Mesodermal cell (in vitro differentiated cells): ENCODE measurements at regions not wholly inside any gene's neighbourhood (a gene's known extent, or its start where the extent isn't known, plus 50 kb on each side); places are given as distances from the start of the nearest gene placed in this dataset.

Experiments used
- H3K27ac ChIP-seq: 2 replicates; pipeline ENCODE4 v1.7.0; 2013; ENCODE audit warnings: mild to moderate bottlenecking, low read depth, low read length, moderate library complexity; ENCODE audit not compliant: severe bottlenecking
- H3K36me3 ChIP-seq: 2 replicates; pipeline ENCODE4 v1.7.1; 2013; ENCODE audit warnings: mild to moderate bottlenecking, low read length, moderate library complexity; ENCODE audit not compliant: control insufficient read depth, insufficient read depth
- H3K4me1 ChIP-seq: one replicate; pipeline ENCODE4 v1.7.1; 2013; ENCODE audit warnings: mild to moderate bottlenecking, low read length; ENCODE audit not compliant: insufficient read depth, control insufficient read depth, poor library complexity, severe bottlenecking
- H3K4me3 ChIP-seq: 2 replicates; pipeline ENCODE4 v1.7.0; 2013; ENCODE audit warnings: low read length, control low read depth, mild to moderate bottlenecking; ENCODE audit not compliant: insufficient read depth, poor library complexity, severe bottlenecking; ENCODE audit errors: extremely low read depth
- H3K9me3 ChIP-seq: 2 replicates; pipeline ENCODE4 v1.7.1; 2013; ENCODE audit warnings: mild to moderate bottlenecking, low read length, moderate library complexity; ENCODE audit not compliant: control insufficient read depth
- WGBS, 2 experiments: methylation state at CpG; one replicate each; pipeline ENCODE4 v1.1.5; 2013; ENCODE audit warnings: missing lambda C conversion rate in 2 of 2; ENCODE audit not compliant: insufficient coverage in 2 of 2; 5-methylcytosine and 5-hydroxymethylcytosine counted together

GRCh38 chr14:101469382-101470247 lies 91.7 kb upstream of the DIO3 start:
- 88 to 89% methylated on average over 21 to 22 of the region's 25 CpGs for WGBS, 2 experiments
- Histone ChIP-seq H3K4me3 (no peak overlapping the region), H3K36me3 (no peaks in the 10 kb centered on the region), H3K27ac (no peak overlapping the region), H3K9me3 (no peaks in the 10 kb centered on the region), H3K4me1 (no peaks in the 10 kb centered on the region)

- Histone ChIP-seq H3K27ac (no peak overlapping the region), H3K36me3 (no peaks in the 10 kb centered on the region), H3K9me3 (no peaks in the 10 kb centered on the region), H3K4me3 (no peak overlapping the region), H3K4me1 (no peaks in the 10 kb centered on the region)
- WGBS, 2 experiments, result 87 to 92% methylated on average over 7 to 12 of the region's 12 CpGs
These were observed 91.0 kb upstream of the DIO3 start for GRCh38 chr14:101470266-101470665.

- Histone ChIP-seq H3K4me3 (no peak overlapping the region), H3K36me3 (no peaks in the 10 kb centered on the region), H3K9me3 (no peaks in the 10 kb centered on the region), H3K4me1 (peaks cover under 1% of the 10 kb centered on the region), H3K27ac (no peak overlapping the region)
- 91 to 93% methylated on average over 15 to 16 of the region's 16 CpGs for WGBS, 2 experiments
These were observed 89.4 kb upstream of the DIO3 start for GRCh38 chr14:101471723-101472517.

- 76 to 85% methylated on average over 6 of the region's 6 CpGs for WGBS, 2 experiments
- peaks cover 5% of the 10 kb centered on the region for H3K4me1 ChIP-seq
- H3K36me3 ChIP-seq, result no peaks in the 10 kb centered on the region
- no peak overlapping the region for H3K4me3 ChIP-seq
- H3K27ac ChIP-seq, result no peak overlapping the region
- no peaks in the 10 kb centered on the region for H3K9me3 ChIP-seq
These were observed 88.8 kb upstream of the DIO3 start for GRCh38 chr14:101472518-101472849.

GRCh38 chr14:101473045-101473729 lies 88.1 kb upstream of the DIO3 start:
- Histone ChIP-seq H3K4me1 (peaks cover 5% of the 10 kb centered on the region), H3K36me3 (no peaks in the 10 kb centered on the region), H3K9me3 (no peaks in the 10 kb centered on the region), H3K27ac (no peak overlapping the region), H3K4me3 (no peak overlapping the region)
- 83 to 84% methylated on average over 7 to 9 of the region's 12 CpGs for WGBS, 2 experiments

GRCh38 chr14:101473795-101474562 lies 87.3 kb upstream of the DIO3 start:
- Histone ChIP-seq H3K27ac (no peak overlapping the region), H3K36me3 (no peaks in the 10 kb centered on the region), H3K4me3 (no peak overlapping the region), H3K9me3 (no peaks in the 10 kb centered on the region), H3K4me1 (peaks cover 5% of the 10 kb centered on the region)
- 91 to 94% methylated on average over 16 to 18 of the region's 23 CpGs for WGBS, 2 experiments

- Histone ChIP-seq H3K4me1 (peaks cover 5% of the 10 kb centered on the region), H3K27ac (no peak overlapping the region), H3K4me3 (no peak overlapping the region), H3K9me3 (no peaks in the 10 kb centered on the region), H3K36me3 (no peaks in the 10 kb centered on the region)
- WGBS, 2 experiments, result 80 to 87% methylated on average over 9 to 11 of the region's 19 CpGs
These were observed 86.5 kb upstream of the DIO3 start for GRCh38 chr14:101474563-101475455.

GRCh38 chr14:101475456-101476257 lies 85.6 kb upstream of the DIO3 start:
- WGBS, 2 experiments, result 85 to 93% methylated on average over 17 to 22 of the region's 26 CpGs
- Histone ChIP-seq H3K36me3 (no peaks in the 10 kb centered on the region), H3K4me1 (peaks cover 5% of the 10 kb centered on the region)

GRCh38 chr14:101476258-101476915 lies 84.9 kb upstream of the DIO3 start:
- H3K36me3 ChIP-seq, result no peaks in the 10 kb centered on the region
- 90 to 93% methylated on average over 5 to 8 of the region's 9 CpGs for WGBS, 2 experiments
- no peaks in the 10 kb centered on the region for H3K9me3 ChIP-seq
- peaks cover 5% of the 10 kb centered on the region for H3K4me1 ChIP-seq
- H3K4me3 ChIP-seq, result no peak overlapping the region
- H3K27ac ChIP-seq, result no peak overlapping the region

More at GRCh38 chr14:101475456-101476257, 85.6 kb upstream of the DIO3 start:
- Histone ChIP-seq H3K27ac (no peak overlapping the region), H3K4me3 (no peak overlapping the region), H3K9me3 (no peaks in the 10 kb centered on the region)
